ENCODE measurements at regions not wholly inside any gene's neighbourhood (a gene's known extent, or its start where the extent isn't known, plus 50 kb on each side); places are given as distances from the start of the nearest gene placed in this dataset.

- no peak overlapping the region for H3K27ac ChIP-seq
Measured at GRCh38 chr13:86765462-86765861, 905.7 kb upstream of the SLITRK5 start.

DNA sequence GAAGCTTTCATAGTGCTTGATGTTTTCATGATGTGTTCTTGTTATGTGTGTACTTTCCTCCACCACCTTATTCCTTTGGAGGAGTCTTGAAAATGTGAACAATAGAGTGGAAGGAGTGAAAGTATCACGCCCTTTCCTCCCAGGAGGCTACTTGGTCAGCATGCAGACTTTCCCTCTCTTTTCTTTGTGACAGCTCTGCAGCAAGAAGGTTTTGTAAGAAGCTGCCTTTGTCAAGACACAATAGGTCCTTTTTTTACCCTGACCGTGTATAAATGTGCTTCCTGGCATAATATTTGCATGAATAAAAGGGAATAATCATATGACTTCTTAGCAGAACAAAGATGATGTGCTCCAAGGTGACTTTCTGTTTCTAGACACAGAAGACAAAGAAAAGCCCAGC, 882.6 kb upstream of the SLITRK5 start:
- no peak overlapping the region for H2AFZ ChIP-seq
- TF ChIP-seq, protein P1, sequence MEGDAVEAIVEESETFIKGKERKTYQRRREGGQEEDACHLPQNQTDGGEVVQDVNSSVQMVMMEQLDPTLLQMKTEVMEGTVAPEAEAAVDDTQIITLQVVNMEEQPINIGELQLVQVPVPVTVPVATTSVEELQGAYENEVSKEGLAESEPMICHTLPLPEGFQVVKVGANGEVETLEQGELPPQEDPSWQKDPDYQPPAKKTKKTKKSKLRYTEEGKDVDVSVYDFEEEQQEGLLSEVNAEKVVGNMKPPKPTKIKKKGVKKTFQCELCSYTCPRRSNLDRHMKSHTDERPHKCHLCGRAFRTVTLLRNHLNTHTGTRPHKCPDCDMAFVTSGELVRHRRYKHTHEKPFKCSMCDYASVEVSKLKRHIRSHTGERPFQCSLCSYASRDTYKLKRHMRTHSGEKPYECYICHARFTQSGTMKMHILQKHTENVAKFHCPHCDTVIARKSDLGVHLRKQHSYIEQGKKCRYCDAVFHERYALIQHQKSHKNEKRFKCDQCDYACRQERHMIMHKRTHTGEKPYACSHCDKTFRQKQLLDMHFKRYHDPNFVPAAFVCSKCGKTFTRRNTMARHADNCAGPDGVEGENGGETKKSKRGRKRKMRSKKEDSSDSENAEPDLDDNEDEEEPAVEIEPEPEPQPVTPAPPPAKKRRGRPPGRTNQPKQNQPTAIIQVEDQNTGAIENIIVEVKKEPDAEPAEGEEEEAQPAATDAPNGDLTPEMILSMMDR (IDR thresholded peaks at IDR 0.05; ENCODE audit: poor library complexity), result no peak
- no peak for TF ChIP-seq EZH2phosphoT487 (IDR thresholded peaks at IDR 0.05; ENCODE audit: low read depth, severe bottlenecking, unreplicated experiment)
- no peak for TF ChIP-seq EZH2 (IDR thresholded peaks at IDR 0.05; ENCODE audit: borderline replicate concordance)

More at GRCh38 chr13:86765462-86765861, 905.7 kb upstream of the SLITRK5 start:
- no peaks in the 10 kb centered on the region for H4K20me1 ChIP-seq (ENCODE audit: insufficient read depth, poor library complexity, severe bottlenecking)
- no peak overlapping the region for H2AFZ ChIP-seq
- no peak for DNase-seq (ENCODE audit: low spot score)
- no peaks in the 10 kb centered on the region for H3K9me2 ChIP-seq (replicated peaks; ENCODE audit: insufficient read depth)
- H3K27me3 ChIP-seq, result no peaks in the 10 kb centered on the region
- H3K36me3 ChIP-seq (replicated peaks; ENCODE audit: insufficient read depth, low read depth), result no peaks in the 10 kb centered on the region
- TF ChIP-seq EZH2 (IDR thresholded peaks at IDR 0.05; ENCODE audit: borderline replicate concordance) (no peak), EZH2phosphoT487 (IDR thresholded peaks at IDR 0.05; ENCODE audit: low read depth, severe bottlenecking, unreplicated experiment) (no peak)
- TF ChIP-seq, protein P1 (IDR thresholded peaks at IDR 0.05; ENCODE audit: poor library complexity), result no peak
- no peaks in the 10 kb centered on the region for H3K4me1 ChIP-seq (ENCODE audit: insufficient read depth)
- no peaks in the 10 kb centered on the region for H3K9me3 ChIP-seq (ENCODE audit: low read depth)
- H3K4me2 ChIP-seq, result no peak overlapping the region
- H3K79me2 ChIP-seq, result no peaks in the 10 kb centered on the region
- no peak overlapping the region for H3K4me3 ChIP-seq
- 77% methylated on average over 3 of the region's 3 CpGs for WGBS (ENCODE audit: low lambda C conversion rate, missing lambda C conversion rate)

DNA sequence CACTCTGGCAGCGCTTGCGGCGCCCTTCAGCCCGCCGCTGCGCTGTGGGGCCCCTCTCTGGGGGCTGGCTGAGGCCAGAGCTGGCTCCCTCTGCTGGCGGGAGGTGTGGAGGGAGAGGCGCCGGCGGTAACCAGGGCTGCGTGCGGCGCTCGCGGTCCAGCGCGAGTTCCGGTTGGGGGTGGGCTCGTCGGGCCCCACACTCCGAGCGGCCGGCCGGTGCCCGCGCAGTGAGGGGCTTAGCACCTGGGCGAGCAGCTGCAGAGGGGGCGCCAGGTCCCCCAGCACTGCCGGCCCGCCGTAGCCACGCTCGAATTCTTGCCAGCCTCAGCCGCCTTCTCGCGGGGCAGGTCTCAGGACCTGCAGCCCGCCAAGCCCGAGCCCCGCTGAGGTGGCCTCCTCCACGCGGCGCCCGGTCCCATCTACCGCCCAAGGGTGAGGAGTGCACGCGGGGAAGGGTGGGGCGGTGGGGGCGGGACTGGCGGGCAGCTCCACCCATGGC, 879.0 kb upstream of the SLITRK5 start:
- Histone ChIP-seq H4K20me1 (ENCODE audit: insufficient read depth, poor library complexity, severe bottlenecking) (no peaks in the 10 kb centered on the region), H3K36me3 (replicated peaks; ENCODE audit: insufficient read depth, low read depth) (no peaks in the 10 kb centered on the region), H3K27ac (no peak overlapping the region), H3K9me3 (ENCODE audit: low read depth) (no peaks in the 10 kb centered on the region), H3K27me3 (no peaks in the 10 kb centered on the region), H3K4me1 (ENCODE audit: insufficient read depth) (no peaks in the 10 kb centered on the region), H3K9me2 (replicated peaks; ENCODE audit: insufficient read depth) (no peaks in the 10 kb centered on the region), H3K4me2 (no peak overlapping the region), H3K4me3 (no peak overlapping the region), H2AFZ (no peak overlapping the region), H3K79me2 (no peaks in the 10 kb centered on the region)
- DNase-seq (ENCODE audit: low spot score), result no peak
- no peak for TF ChIP-seq EZH2 (IDR thresholded peaks at IDR 0.05; ENCODE audit: borderline replicate concordance)
- TF ChIP-seq, protein P1 (IDR thresholded peaks at IDR 0.05; ENCODE audit: poor library complexity), result no peak
- no peak for TF ChIP-seq EZH2phosphoT487 (IDR thresholded peaks at IDR 0.05; ENCODE audit: low read depth, severe bottlenecking, unreplicated experiment)
- 97% methylated on average over 40 of the region's 49 CpGs for WGBS (ENCODE audit: low lambda C conversion rate, missing lambda C conversion rate)

More for the DNA sequence above, 882.6 kb upstream of the SLITRK5 start:
- Histone ChIP-seq H3K4me1 (ENCODE audit: insufficient read depth) (no peaks in the 10 kb centered on the region), H3K4me3 (no peak overlapping the region), H3K27me3 (no peaks in the 10 kb centered on the region), H3K9me3 (ENCODE audit: low read depth) (no peaks in the 10 kb centered on the region), H3K4me2 (no peak overlapping the region), H3K36me3 (replicated peaks; ENCODE audit: insufficient read depth, low read depth) (no peaks in the 10 kb centered on the region), H4K20me1 (ENCODE audit: insufficient read depth, poor library complexity, severe bottlenecking) (no peaks in the 10 kb centered on the region), H3K79me2 (no peaks in the 10 kb centered on the region), H3K9me2 (replicated peaks; ENCODE audit: insufficient read depth) (no peaks in the 10 kb centered on the region), H3K27ac (no peak overlapping the region)
- DNase-seq (ENCODE audit: low spot score), result no peak
- 43% methylated on average over 2 of the region's 2 CpGs for WGBS (ENCODE audit: low lambda C conversion rate, missing lambda C conversion rate)

Measured in hepatocyte (in vitro differentiated cells).